GM19438 (cell line): ENCODE measurements at regions not wholly inside any gene's neighbourhood (a gene's known extent, or its start where the extent isn't known, plus 50 kb on each side); places are given as distances from the start of the nearest gene placed in this dataset.

Experiments used
- ATAC-seq: cut with Tn5 transposase; IDR thresholded peaks from one replicate; pipeline ENCODE4 v1.9.1; 2021; ENCODE audit warnings: low read depth; ENCODE audit not compliant: unreplicated experiment

- ATAC-seq = no peak
Observed at GRCh38 chr3:6578526-6578925, 282.4 kb upstream of the GRM7 start.

- no peak for ATAC-seq
Observed at GRCh38 chr3:6580808-6581207, 280.1 kb upstream of the GRM7 start.

- ATAC-seq = no peak
Observed at GRCh38 chr3:6585360-6585759, 275.6 kb upstream of the GRM7 start.

- ATAC-seq = no peak
Observed at GRCh38 chr3:6600237-6600636, 260.7 kb upstream of the GRM7 start.

GRCh38 chr3:6601374-6601773 is 259.5 kb upstream of the GRM7 start:
- ATAC-seq = no peak

- no peak for ATAC-seq
Observed at GRCh38 chr3:6602329-6602728, 258.6 kb upstream of the GRM7 start.

GRCh38 chr3:6605227-6605626 is 255.7 kb upstream of the GRM7 start:
- ATAC-seq = no peak

- no peak for ATAC-seq
Observed at GRCh38 chr3:6608843-6609242, 252.1 kb upstream of the GRM7 start.

- ATAC-seq = no peak
Observed at GRCh38 chr3:6612034-6612616, 248.8 kb upstream of the GRM7 start.

GRCh38 chr3:6622260-6622659 is 238.7 kb upstream of the GRM7 start:
- ATAC-seq = no peak

- no peak for ATAC-seq
Observed at GRCh38 chr3:6622712-6623111, 238.2 kb upstream of the GRM7 start.

- ATAC-seq = no peak
Observed at GRCh38 chr3:6631376-6631775, 229.5 kb upstream of the GRM7 start.

GRCh38 chr3:6640907-6641306 is 220.0 kb upstream of the GRM7 start:
- no peak for ATAC-seq

- ATAC-seq = no peak
Observed at GRCh38 chr3:6644070-6644929, 216.6 kb upstream of the GRM7 start.

- ATAC-seq = no peak
Observed at GRCh38 chr3:6654670-6655069, 206.2 kb upstream of the GRM7 start.

GRCh38 chr3:6655275-6655674 is 205.6 kb upstream of the GRM7 start:
- no peak for ATAC-seq

GRCh38 chr3:6657591-6657990 is 203.3 kb upstream of the GRM7 start:
- ATAC-seq = no peak

GRCh38 chr3:6667354-6667753 is 193.6 kb upstream of the GRM7 start:
- ATAC-seq = no peak

GRCh38 chr3:6671363-6671762 is 189.6 kb upstream of the GRM7 start:
- ATAC-seq = no peak

- peak; percentile 45 for ATAC-seq
Observed at GRCh38 chr3:6679510-6679909, 181.4 kb upstream of the GRM7 start.

GRCh38 chr3:6680119-6680806 is 180.7 kb upstream of the GRM7 start:
- peak; percentile 96 for ATAC-seq

- ATAC-seq = no peak
Observed at GRCh38 chr3:6697285-6697684, 163.6 kb upstream of the GRM7 start.
